ENCODE measurements at regions not wholly inside any gene's neighbourhood (a gene's known extent, or its start where the extent isn't known, plus 50 kb on each side); places are given as distances from the start of the nearest gene placed in this dataset.

DNA sequence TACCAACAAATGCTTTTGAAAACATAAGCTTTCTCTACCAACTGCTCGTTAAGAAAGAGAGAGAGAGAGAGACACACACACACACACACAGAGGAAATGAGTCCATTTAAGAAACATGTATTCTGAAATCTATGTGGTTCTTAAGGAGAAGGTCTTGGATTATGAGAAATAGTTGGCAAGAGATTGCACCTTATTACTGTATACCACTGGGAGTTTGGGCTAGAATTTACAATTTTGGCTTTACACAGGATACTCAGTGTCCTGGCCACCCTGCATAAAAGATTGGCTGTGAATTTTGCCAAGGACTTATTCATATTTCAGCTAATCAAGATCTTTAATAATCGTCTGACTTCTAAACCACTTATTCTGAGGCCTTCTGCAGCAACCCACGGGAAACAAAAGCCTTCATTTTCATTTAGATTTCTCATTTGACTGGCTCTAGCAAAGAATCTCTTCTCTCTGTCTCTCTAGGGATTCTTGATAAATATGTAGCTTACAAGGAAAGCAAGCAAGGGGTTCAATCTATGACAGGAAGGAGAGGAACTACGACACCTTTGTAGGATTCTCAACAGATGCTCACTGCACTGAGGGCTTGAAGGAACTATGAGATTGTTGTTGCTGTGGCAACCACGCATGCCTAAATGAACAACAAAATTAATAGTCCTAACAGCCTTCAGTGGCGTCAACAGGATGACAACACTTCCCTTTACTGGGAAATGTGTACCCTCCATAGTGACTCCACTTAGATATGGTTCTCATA, 75.3 kb upstream of the GNAO1 start:
- no peak for TF ChIP-seq ZBTB7A (IDR thresholded peaks at IDR 0.05; ENCODE audit: low read depth)
- no peak for TF ChIP-seq TCF12 (IDR thresholded peaks at IDR 0.05; ENCODE audit: low read depth)
- TF ChIP-seq, protein P1, sequence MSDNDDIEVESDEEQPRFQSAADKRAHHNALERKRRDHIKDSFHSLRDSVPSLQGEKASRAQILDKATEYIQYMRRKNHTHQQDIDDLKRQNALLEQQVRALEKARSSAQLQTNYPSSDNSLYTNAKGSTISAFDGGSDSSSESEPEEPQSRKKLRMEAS (IDR thresholded peaks at IDR 0.05): no peak
- TF ChIP-seq EGR1 (IDR thresholded peaks at IDR 0.05): no peak
- TF ChIP-seq, protein P2, sequence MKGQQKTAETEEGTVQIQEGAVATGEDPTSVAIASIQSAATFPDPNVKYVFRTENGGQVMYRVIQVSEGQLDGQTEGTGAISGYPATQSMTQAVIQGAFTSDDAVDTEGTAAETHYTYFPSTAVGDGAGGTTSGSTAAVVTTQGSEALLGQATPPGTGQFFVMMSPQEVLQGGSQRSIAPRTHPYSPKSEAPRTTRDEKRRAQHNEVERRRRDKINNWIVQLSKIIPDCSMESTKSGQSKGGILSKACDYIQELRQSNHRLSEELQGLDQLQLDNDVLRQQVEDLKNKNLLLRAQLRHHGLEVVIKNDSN (IDR thresholded peaks at IDR 0.05): no peak
- no peak for TF ChIP-seq REST (IDR thresholded peaks at IDR 0.05; ENCODE audit: low read depth)
- no peak for TF ChIP-seq CEBPB (IDR thresholded peaks at IDR 0.05)
- TF ChIP-seq RAD21 (IDR thresholded peaks at IDR 0.05; ENCODE audit: low read depth): no peak
- no peak for TF ChIP-seq YY1 (IDR thresholded peaks at IDR 0.05; ENCODE audit: low read depth)
- TF ChIP-seq FOXM1 (IDR thresholded peaks at IDR 0.05; ENCODE audit: borderline replicate concordance, low read depth): no peak
- no peak for TF ChIP-seq TEAD4 (IDR thresholded peaks at IDR 0.05)
- TF ChIP-seq CREB1 (IDR thresholded peaks at IDR 0.05; ENCODE audit: low read depth): no peak
- no peak for TF ChIP-seq NFIC (IDR thresholded peaks at IDR 0.05)
- TF ChIP-seq EP300 (IDR thresholded peaks at IDR 0.05; ENCODE audit: borderline replicate concordance): no peak
- no peak for TF ChIP-seq TAF1 (IDR thresholded peaks at IDR 0.05; ENCODE audit: low read depth)

GRCh38 chr16:56113223-56113622, 78.1 kb upstream of the GNAO1 start:
- no peak for TF ChIP-seq TCF12 (IDR thresholded peaks at IDR 0.05; ENCODE audit: low read depth)
- TF ChIP-seq, protein P2 (IDR thresholded peaks at IDR 0.05): no peak

DNA sequence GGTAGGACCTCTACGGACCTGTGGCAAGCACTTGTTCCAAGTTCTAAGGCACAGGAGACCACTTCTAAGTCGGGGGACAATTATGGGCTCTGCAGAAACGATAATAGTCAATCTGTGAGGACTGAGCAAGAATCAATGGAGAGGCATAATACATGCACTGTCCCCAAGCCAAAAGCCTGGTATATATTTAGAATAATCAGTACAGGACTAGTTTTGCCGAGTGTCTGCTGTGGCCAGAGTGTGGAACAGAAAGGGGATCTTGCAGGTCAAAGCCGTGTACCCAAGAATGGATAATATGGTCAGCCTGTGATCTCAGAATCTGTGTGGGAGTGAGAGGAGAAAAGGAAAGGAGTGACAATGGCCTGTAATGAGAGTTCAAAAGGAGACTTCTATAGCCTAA, 80.2 kb upstream of the GNAO1 start:
- no peak for TF ChIP-seq YY1 (IDR thresholded peaks at IDR 0.05; ENCODE audit: low read depth)
- TF ChIP-seq TEAD4 (IDR thresholded peaks at IDR 0.05): no peak
- no peak for TF ChIP-seq TAF1 (IDR thresholded peaks at IDR 0.05; ENCODE audit: low read depth)
- no peak for TF ChIP-seq FOXM1 (IDR thresholded peaks at IDR 0.05; ENCODE audit: borderline replicate concordance, low read depth)

- TF ChIP-seq, protein P1 (IDR thresholded peaks at IDR 0.05): no peak
- TF ChIP-seq RAD21 (IDR thresholded peaks at IDR 0.05; ENCODE audit: low read depth) (no peak), EGR1 (IDR thresholded peaks at IDR 0.05) (no peak), ZBTB7A (IDR thresholded peaks at IDR 0.05; ENCODE audit: low read depth) (no peak)
Measured at GRCh38 chr16:56109994-56110393, 81.3 kb upstream of the GNAO1 start.

- TF ChIP-seq CEBPB (IDR thresholded peaks at IDR 0.05) (no peak), TEAD4 (IDR thresholded peaks at IDR 0.05) (no peak), ZBTB7A (IDR thresholded peaks at IDR 0.05; ENCODE audit: low read depth) (no peak), FOXM1 (IDR thresholded peaks at IDR 0.05; ENCODE audit: borderline replicate concordance, low read depth) (no peak)
Measured at GRCh38 chr16:56109205-56109604, 82.1 kb upstream of the GNAO1 start.

DNA sequence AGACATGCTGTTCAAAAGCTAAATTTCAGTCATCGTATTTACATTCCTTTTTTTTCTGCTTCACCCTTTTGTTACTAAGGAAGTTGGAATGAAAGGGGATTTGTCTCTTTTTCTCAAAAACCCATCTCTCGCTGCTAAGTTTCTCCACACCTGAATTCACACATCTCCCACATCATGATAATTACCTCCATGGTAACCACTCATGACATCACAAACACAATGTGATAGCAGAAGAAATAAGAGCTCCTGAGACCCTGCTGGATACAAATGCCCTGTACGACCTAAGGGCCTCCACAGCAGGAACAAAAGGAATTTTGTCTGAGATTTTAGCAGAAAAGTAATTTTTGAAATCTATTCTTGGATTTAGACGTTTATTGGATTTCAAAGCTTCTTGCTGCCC, 82.6 kb upstream of the GNAO1 start:
- no peak for TF ChIP-seq RAD21 (IDR thresholded peaks at IDR 0.05; ENCODE audit: low read depth)
- no peak for TF ChIP-seq CREB1 (IDR thresholded peaks at IDR 0.05; ENCODE audit: low read depth)
- no peak for TF ChIP-seq TEAD4 (IDR thresholded peaks at IDR 0.05)
- TF ChIP-seq TCF12 (IDR thresholded peaks at IDR 0.05; ENCODE audit: low read depth): no peak
- TF ChIP-seq TAF1 (IDR thresholded peaks at IDR 0.05; ENCODE audit: low read depth): no peak
- no peak for TF ChIP-seq ZBTB7A (IDR thresholded peaks at IDR 0.05; ENCODE audit: low read depth)
- no peak for TF ChIP-seq NFIC (IDR thresholded peaks at IDR 0.05)
- TF ChIP-seq, protein P2 (IDR thresholded peaks at IDR 0.05): no peak
- TF ChIP-seq YY1 (IDR thresholded peaks at IDR 0.05; ENCODE audit: low read depth): no peak
- no peak for TF ChIP-seq CEBPB (IDR thresholded peaks at IDR 0.05)
- TF ChIP-seq EGR1 (IDR thresholded peaks at IDR 0.05): no peak
- TF ChIP-seq EP300 (IDR thresholded peaks at IDR 0.05; ENCODE audit: borderline replicate concordance): no peak
- TF ChIP-seq REST (IDR thresholded peaks at IDR 0.05; ENCODE audit: low read depth): no peak
- no peak for TF ChIP-seq FOXM1 (IDR thresholded peaks at IDR 0.05; ENCODE audit: borderline replicate concordance, low read depth)

Data from Ishikawa (cell line).